GM12872 (cell line): ENCODE measurements at regions not wholly inside any gene's neighbourhood (a gene's known extent, or its start where the extent isn't known, plus 50 kb on each side); places are given as distances from the start of the nearest gene placed in this dataset.

Source experiments
- TF ChIP-seq, protein P1 (sequence below): IDR thresholded peaks from 3 replicates; pipeline ENCODE4 v1.5.1; 2011; ENCODE audit warnings: low read depth, mild to moderate bottlenecking, low read length, moderate library complexity; ENCODE audit not compliant: insufficient read depth

DNA sequence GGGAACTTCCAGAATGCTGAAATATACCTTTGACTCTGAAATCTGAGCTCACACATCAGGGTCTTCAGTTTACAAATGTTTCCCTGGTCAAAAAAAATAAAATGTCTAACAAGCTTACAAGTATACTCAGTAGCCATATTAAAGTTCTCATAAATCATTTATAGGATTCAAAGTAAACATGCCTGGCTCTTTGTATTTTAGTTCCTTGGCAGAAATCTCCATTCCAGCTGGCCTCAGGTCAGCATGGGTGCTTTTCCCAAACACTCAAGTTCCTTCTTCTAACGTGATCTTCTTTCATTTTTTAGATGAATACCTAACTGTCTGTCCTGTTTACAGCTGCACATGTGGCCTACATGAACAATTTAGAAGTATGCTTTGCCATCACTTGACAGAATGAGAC, 263.2 kb downstream of the GAS1 start:
- TF ChIP-seq, protein P1, sequence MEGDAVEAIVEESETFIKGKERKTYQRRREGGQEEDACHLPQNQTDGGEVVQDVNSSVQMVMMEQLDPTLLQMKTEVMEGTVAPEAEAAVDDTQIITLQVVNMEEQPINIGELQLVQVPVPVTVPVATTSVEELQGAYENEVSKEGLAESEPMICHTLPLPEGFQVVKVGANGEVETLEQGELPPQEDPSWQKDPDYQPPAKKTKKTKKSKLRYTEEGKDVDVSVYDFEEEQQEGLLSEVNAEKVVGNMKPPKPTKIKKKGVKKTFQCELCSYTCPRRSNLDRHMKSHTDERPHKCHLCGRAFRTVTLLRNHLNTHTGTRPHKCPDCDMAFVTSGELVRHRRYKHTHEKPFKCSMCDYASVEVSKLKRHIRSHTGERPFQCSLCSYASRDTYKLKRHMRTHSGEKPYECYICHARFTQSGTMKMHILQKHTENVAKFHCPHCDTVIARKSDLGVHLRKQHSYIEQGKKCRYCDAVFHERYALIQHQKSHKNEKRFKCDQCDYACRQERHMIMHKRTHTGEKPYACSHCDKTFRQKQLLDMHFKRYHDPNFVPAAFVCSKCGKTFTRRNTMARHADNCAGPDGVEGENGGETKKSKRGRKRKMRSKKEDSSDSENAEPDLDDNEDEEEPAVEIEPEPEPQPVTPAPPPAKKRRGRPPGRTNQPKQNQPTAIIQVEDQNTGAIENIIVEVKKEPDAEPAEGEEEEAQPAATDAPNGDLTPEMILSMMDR: no peak

- TF ChIP-seq, protein P1: no peak
These were observed 265.1 kb downstream of the GAS1 start for GRCh38 chr9:86682240-86682639.

GRCh38 chr9:86679909-86680308, 267.4 kb downstream of the GAS1 start:
- TF ChIP-seq, protein P1: no peak

GRCh38 chr9:86676396-86676795, 270.9 kb downstream of the GAS1 start:
- TF ChIP-seq, protein P1: no peak

DNA sequence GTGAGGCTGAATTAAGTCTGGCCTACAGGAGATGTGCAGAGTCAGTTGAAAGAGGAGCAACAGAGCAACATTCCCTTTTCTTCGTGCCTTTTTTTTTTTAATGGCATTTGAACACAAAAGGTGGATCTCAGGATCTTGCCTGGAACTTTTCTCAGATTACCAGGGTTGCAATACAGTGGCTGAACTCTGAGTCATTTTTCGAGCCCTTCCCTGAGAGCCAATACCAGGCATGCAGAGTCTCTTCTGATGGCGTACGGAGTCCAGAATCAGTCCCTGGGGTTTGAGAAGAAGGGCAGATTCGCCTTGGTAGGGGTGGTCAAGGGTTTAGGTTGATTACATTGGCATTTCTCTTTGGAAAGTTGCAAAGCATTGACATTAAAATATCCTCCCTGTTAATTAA, 271.5 kb downstream of the GAS1 start:
- TF ChIP-seq, protein P1: no peak

GRCh38 chr9:86674487-86674886, 272.8 kb downstream of the GAS1 start:
- TF ChIP-seq, protein P1: no peak

DNA sequence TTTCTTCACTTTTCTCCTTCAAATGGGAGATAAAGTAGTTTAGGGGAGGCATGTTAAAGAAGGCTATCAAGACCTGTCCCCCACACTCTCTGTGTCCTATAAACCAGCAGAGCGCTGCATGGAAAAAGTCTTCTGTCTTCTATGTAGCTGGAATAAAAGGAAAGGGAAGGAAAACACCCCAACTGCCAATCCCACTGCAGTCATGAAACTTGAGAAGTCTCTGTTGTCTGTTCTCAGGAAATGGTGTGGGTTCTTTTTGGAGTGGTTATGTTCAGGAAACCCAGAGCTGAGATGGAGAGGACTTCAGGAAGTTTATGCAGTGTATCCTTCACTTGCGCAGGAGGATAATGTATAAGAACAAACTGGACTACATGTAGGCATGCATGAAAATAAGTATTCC, 274.3 kb downstream of the GAS1 start:
- TF ChIP-seq, protein P1: no peak

- TF ChIP-seq, protein P1: no peak
These were observed 275.0 kb downstream of the GAS1 start for GRCh38 chr9:86672301-86672700.
